Motor neuron (in vitro differentiated cells): ENCODE measurements at regions not wholly inside any gene's neighbourhood (a gene's known extent, or its start where the extent isn't known, plus 50 kb on each side); places are given as distances from the start of the nearest gene placed in this dataset.
A peak's percentile ranks its signal among the peaks of the same experiment; 100 is the strongest.
"Not testable (repeated sequence)": the region's sequence is repeated elsewhere in the genome, so short reads cannot be mapped to it uniquely, and the experiment has no call there.

Source experiments
- ATAC-seq, 8 experiments: fragments of 200-7000 bp; cut with Tn5 transposase; replicated peaks in 6 of 8; 2 replicates each; pipeline ENCODE4 v1.8.0; 2021; ENCODE audit warnings: mild to moderate bottlenecking in 8 of 8, moderate library complexity in 8 of 8
- H3K27ac ChIP-seq, 2 donors: fragments of 250-450 bp; sonication (Bioruptor Pico); 2 replicates each; pipeline ENCODE4 v1.9.0; 2021; ENCODE audit warnings: antibody characterized with exemption in 2 of 2, mild to moderate bottlenecking in 2 of 2, moderate library complexity in 1 of 2
- H3K4me1 ChIP-seq, 2 donors: fragments of 250-450 bp; sonication (Bioruptor Pico); replicated peaks in 1 of 2; 2 replicates each; pipeline ENCODE4 v1.6.1; 2021; ENCODE audit warnings: antibody characterized with exemption in 2 of 2, mild to moderate bottlenecking in 2 of 2, moderate library complexity in 1 of 2
- H3K4me3 ChIP-seq, 5 donors: fragments of 250-450 bp; sonication (Bioruptor Pico); 2 replicates each; pipeline ENCODE4 v1.9.0; 2021; ENCODE audit warnings: antibody characterized with exemption in 5 of 5, mild to moderate bottlenecking in 5 of 5, moderate library complexity in 4 of 5
- WGBS, 10 experiments: fragments of 450-650 bp; shearing (Covaris generic); methylation state at CpG; one replicate each; pipeline ENCODE4 v1.0.0; 2022; 5-methylcytosine and 5-hydroxymethylcytosine counted together
- in situ Hi-C, 9 experiments: fragments of 400-800 bp; cut with MboI; loops; one replicate each; pipeline ENCODE4 v1.15.0; 2021; ENCODE audit warnings: low sequenced_read_pairs in 9 of 9, low pct_unique_long_range_greater_than_20kb in 2 of 9; ENCODE audit not compliant: unreplicated experiment in 9 of 9

GRCh38 chr11:82523141-82523540 lies 210.5 kb downstream of the FAM181B start:
- H3K27ac ChIP-seq, result no peak overlapping the region
- in situ Hi-C loops, result no loop called here
- WGBS, 10 experiments, result 6 to 83% (median 38%) methylated on average over 1 to 4 of the region's 4 CpGs; no CpG with 5 or more reads in 2 of the 10 experiments
- H3K4me3 ChIP-seq, result no peak overlapping the region
- peak in 6 of 8 experiments; percentile 39 to 86 (median 49) for ATAC-seq
- peaks cover 0 to 4% of the 10 kb centered on the region in 2 donors for H3K4me1 ChIP-seq

DNA sequence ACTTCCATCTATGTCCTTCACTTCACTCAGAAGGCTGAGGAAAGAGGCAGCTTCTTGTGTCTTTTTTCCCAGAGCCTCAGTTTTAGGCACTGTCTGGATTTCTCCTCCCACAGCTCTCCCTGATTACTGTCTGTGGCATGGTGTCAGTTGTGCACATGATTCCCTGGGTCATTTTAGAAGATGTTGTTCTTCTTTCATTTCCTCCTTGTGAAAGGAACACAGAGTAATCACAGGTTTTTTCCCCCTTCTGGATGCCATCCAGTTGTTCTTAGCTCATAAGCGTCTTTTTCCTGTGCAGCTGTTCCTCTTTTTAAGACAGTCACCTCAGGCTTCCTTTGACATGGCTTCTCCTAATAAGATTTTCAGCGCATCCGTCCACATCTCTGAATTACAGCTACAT lies 212.2 kb downstream of the FAM181B start:
- Histone ChIP-seq H3K4me3 (no peak overlapping the region), H3K27ac (no peak overlapping the region), H3K4me1 (peaks cover 0 to 4% of the 10 kb centered on the region in 2 donors)
- in situ Hi-C loops, result no loop called here
- no peak for ATAC-seq
- 58 to 100% (median 63%) methylated on average over 2 to 3 of the region's 3 CpGs; no CpG with 5 or more reads in 7 of the 10 experiments for WGBS, 10 experiments

DNA sequence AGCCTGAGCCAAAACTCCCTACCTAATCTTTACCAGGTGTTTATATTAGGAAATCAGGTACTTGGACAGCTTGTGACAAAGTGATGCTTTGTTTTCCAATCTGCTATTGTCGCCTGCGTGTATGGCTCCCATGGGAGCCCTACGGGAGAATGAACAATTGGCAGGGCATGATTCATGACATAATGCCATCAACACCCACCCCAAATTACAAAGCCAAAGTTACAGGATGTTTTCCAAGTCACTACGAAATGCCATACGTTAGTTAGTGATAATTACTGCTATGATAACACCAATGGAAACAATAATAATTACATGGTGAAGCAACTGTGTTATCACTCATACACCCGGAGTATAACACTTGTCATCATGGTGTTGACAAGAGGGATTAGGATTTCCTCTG lies 226.4 kb downstream of the FAM181B start:
- 0 to 89% (median 69%) methylated on average over 2 to 6 of the region's 6 CpGs; no CpG with 5 or more reads in 4 of the 10 experiments for WGBS, 10 experiments
- in situ Hi-C loops, result no loop called here
- Histone ChIP-seq H3K27ac (no peak overlapping the region), H3K4me1 (no peaks in the 10 kb centered on the region), H3K4me3 (no peak overlapping the region)
- ATAC-seq, result no peak

GRCh38 chr11:82505379-82505778 lies 228.3 kb downstream of the FAM181B start:
- no peak overlapping the region for H3K27ac ChIP-seq
- H3K4me3 ChIP-seq, result no peak overlapping the region
- in situ Hi-C loops, result no loop called here
- 0 to 60% (median 7%) methylated on average over 1 to 3 of the region's 3 CpGs; no CpG with 5 or more reads in 1 of the 10 experiments for WGBS, 10 experiments
- ATAC-seq, result no peak
- no peaks in the 10 kb centered on the region for H3K4me1 ChIP-seq

- H3K27ac ChIP-seq, in situ Hi-C loops, H3K4me3 ChIP-seq, H3K4me1 ChIP-seq, ATAC-seq: not testable (repeated sequence)
- 80 to 92% methylated on average over 1 to 2 of the region's 26 CpGs; no CpG with 5 or more reads in 8 of the 10 experiments for WGBS, 10 experiments
Measured at GRCh38 chr11:82501174-82501573, 232.5 kb downstream of the FAM181B start.

DNA sequence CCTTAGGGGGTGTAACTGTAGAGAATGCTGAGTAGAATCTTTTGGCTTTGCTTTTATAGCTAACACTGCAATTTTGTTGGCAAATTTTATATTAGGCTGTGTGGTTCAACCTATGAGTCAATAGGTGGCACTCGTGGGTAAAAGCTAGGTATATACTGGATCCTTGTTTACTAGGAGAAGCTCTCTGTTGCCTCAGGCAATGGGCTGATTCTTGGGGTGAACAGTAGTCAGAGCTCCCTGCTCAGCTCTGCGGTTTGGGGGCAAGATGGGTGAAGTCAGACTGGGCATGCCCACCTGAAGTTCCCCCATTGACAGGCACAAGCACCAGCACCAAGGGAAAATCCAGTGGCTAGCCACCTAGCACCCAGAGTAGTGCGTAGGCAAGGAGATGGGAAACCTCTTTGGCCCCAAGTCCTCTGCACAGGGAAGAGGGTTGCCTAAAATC lies 238.7 kb downstream of the FAM181B start:
- Histone ChIP-seq H3K27ac (no peak overlapping the region), H3K4me1 (no peaks in the 10 kb centered on the region), H3K4me3 (no peak overlapping the region)
- 0 to 50% (median 6%) methylated on average over 1 to 2 of the region's 3 CpGs; no CpG with 5 or more reads in 2 of the 10 experiments for WGBS, 10 experiments
- in situ Hi-C loops, result loop anchor here in 1 of 9 experiments (25.0 kb wide), 1 partner anchor 192 kb away; no protein-coding TSS in a partner anchor
- ATAC-seq, result peak in 3 of 8 experiments; percentile 34 to 80 (median 62)

GRCh38 chr11:82474876-82475275 lies 258.8 kb downstream of the FAM181B start:
- Histone ChIP-seq H3K4me3 (no peak overlapping the region), H3K27ac (no peak overlapping the region), H3K4me1 (no peaks in the 10 kb centered on the region)
- in situ Hi-C loops, result loop anchor here in 1 of 9 experiments (25.0 kb wide), 1 partner anchor 212 kb away; no protein-coding TSS in a partner anchor
- ATAC-seq, result no peak
- WGBS, 10 experiments, result 32 to 96% (median 77%) methylated on average over 2 to 3 of the region's 3 CpGs

DNA sequence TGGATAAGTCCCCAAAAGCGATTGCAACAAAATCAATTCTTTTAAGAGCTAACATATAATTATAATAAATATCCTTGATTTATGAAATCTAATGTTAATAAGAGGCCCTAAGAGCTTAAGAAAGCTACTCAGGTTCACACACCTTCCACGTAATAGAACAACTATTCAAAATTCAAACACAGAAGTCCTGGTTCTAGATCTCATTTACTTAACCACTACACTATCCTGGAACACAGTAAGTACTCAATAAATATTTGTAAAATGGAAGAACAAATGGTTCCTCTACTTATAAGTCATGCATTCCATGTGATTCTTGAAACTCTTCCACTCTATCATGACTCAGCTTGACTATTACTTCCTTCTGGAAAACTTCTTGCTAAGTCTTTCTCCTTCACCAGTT lies 268.2 kb downstream of the FAM181B start:
- in situ Hi-C loops, result no loop called here
- 7 to 96% (median 69%) methylated on average over 1 to 2 of the region's 2 CpGs; no CpG with 5 or more reads in 2 of the 10 experiments for WGBS, 10 experiments
- H3K27ac ChIP-seq, result no peak overlapping the region
- H3K4me3 ChIP-seq, result no peak overlapping the region
- no peak for ATAC-seq
- peaks cover 3 to 9% of the 10 kb centered on the region in 2 donors for H3K4me1 ChIP-seq

DNA sequence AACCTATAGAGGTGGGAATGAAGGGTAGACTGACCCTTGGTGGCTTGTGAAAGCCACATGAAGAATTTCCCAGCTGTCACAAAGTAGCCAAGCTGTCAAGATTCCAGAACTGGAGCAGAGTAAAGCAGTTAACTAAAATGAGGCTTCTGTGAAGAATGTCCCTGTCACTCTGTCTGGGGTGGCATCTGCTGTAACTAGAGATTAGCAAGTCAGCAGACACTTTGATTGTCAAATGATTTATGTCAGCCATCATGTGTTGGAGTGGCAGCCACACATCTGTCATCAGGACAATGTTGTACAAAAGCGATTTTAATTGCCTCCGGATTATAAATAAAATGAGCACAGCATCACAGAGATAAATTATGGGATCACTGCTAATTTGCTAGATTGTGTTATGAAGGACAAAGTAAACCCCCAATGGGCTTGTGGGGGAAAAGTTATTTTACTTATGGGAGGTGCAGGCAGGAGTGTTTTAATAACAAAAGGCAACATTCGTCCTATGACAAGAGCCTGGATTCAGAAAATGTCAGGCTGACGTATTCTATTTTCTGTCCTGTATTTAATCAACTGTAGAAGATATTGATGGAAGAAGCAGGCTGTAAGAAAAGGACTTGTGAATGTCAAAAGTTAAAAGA lies 270.9 kb downstream of the FAM181B start:
- Histone ChIP-seq H3K4me1 (peaks cover 11 to 14% of the 10 kb centered on the region in 2 donors), H3K27ac (no peak overlapping the region), H3K4me3 (no peak overlapping the region)
- WGBS, 10 experiments, result 0 to 78% (median 55%) methylated on average over 1 to 4 of the region's 4 CpGs; no CpG with 5 or more reads in 1 of the 10 experiments
- ATAC-seq, result peak in 3 of 8 experiments; percentile 26 to 83 (median 78)
- in situ Hi-C loops, result no loop called here

DNA sequence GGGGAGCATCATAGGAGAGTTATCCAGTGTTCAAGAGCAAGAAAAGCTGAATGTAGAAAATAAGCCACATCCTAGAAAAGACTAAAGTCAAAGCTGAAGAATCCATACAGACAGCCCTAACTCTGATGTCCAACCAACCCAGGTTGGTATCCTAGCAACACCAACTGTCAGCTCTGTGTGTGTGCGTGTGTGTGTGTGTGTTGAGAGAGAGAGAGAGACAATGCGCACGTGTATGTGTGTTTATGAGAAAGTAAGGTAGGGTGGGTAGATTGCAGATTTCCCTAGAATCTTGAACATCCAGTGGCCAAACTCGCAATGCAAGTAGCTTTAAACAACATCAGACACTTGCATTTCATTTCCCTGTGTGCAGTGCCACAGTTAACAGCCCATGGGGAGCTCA lies 274.9 kb downstream of the FAM181B start:
- 0 to 68% (median 8%) methylated on average over 3 to 4 of the region's 4 CpGs; no CpG with 5 or more reads in 4 of the 10 experiments for WGBS, 10 experiments

GRCh38 chr11:82458147-82458546 lies 275.5 kb downstream of the FAM181B start:
- 0 to 100% (median 40%) methylated on average over 1 of the region's 1 CpG; no CpG with 5 or more reads in 1 of the 10 experiments for WGBS, 10 experiments
- Histone ChIP-seq H3K27ac (no peak overlapping the region), H3K4me1 (peaks cover 11 to 14% of the 10 kb centered on the region in 2 donors), H3K4me3 (no peak overlapping the region)
- ATAC-seq, result no peak
- in situ Hi-C loops, result no loop called here

More for the DNA sequence above, 274.9 kb downstream of the FAM181B start:
- Histone ChIP-seq H3K4me1 (peaks cover 11 to 14% of the 10 kb centered on the region in 2 donors), H3K4me3 (no peak overlapping the region), H3K27ac (no peak overlapping the region)
- in situ Hi-C loops, result no loop called here
- peak in 5 of 8 experiments; percentile 78 to 88 (median 81) for ATAC-seq

GRCh38 chr11:82450996-82451395 lies 282.7 kb downstream of the FAM181B start:
- ATAC-seq, result no peak
- Histone ChIP-seq H3K27ac (no peak overlapping the region), H3K4me3 (no peak overlapping the region), H3K4me1 (peaks cover 7 to 15% of the 10 kb centered on the region in 2 donors)
- in situ Hi-C loops, result no loop called here

- in situ Hi-C loops, result no loop called here
- Histone ChIP-seq H3K4me1 (no peaks in the 10 kb centered on the region), H3K27ac (no peak overlapping the region), H3K4me3 (no peak overlapping the region)
- no peak for ATAC-seq
Measured at GRCh38 chr11:82406611-82407010, 327.1 kb downstream of the FAM181B start.

- 4 to 100% (median 86%) methylated on average over 1 to 5 of the region's 5 CpGs; no CpG with 5 or more reads in 3 of the 10 experiments for WGBS, 10 experiments
- in situ Hi-C loops, result no loop called here
- no peak for ATAC-seq
Measured at GRCh38 chr11:82405421-82405820, 328.2 kb downstream of the FAM181B start.

More at GRCh38 chr11:82405421-82405820, 328.2 kb downstream of the FAM181B start:
- no peaks in the 10 kb centered on the region for H3K4me1 ChIP-seq
- H3K4me3 ChIP-seq, result no peak overlapping the region
- no peak overlapping the region for H3K27ac ChIP-seq
